ENCODE measurements at regions not wholly inside any gene's neighbourhood (a gene's known extent, or its start where the extent isn't known, plus 50 kb on each side); places are given as distances from the start of the nearest gene placed in this dataset.
A peak's percentile ranks its signal among the peaks of the same experiment; 100 is the strongest.

DNA sequence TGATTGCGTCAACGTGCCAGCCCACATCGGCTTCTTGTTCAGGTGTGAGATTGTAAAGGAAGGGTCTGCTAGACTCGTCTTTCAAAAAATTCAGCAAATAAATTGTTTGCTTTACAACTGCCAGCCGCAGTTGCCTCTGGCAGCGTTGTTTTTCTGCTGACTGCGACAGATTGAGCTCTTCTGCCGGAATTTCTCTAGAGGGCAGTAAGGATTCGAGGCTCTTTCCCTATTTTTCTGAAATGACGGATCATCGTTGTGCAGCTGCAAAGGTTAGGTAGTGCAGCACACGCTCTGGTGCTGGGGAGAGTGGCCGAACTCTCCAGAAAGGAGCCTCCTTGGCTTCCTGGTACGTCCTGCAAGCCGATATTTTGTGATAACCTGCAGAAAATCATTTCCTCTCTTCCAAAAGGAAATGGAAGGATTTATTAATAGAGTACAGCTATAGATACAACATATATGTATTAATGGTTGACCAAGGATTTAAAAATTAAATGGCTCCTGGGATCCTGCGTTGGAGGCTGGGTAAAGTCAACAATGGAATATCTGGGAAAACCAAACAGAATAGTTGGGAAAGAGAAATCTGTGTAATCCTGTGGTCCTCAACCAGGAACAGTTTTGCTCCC is 121.9 kb upstream of the ZFP64 start:
- TF ChIP-seq, protein P1, sequence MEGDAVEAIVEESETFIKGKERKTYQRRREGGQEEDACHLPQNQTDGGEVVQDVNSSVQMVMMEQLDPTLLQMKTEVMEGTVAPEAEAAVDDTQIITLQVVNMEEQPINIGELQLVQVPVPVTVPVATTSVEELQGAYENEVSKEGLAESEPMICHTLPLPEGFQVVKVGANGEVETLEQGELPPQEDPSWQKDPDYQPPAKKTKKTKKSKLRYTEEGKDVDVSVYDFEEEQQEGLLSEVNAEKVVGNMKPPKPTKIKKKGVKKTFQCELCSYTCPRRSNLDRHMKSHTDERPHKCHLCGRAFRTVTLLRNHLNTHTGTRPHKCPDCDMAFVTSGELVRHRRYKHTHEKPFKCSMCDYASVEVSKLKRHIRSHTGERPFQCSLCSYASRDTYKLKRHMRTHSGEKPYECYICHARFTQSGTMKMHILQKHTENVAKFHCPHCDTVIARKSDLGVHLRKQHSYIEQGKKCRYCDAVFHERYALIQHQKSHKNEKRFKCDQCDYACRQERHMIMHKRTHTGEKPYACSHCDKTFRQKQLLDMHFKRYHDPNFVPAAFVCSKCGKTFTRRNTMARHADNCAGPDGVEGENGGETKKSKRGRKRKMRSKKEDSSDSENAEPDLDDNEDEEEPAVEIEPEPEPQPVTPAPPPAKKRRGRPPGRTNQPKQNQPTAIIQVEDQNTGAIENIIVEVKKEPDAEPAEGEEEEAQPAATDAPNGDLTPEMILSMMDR (IDR thresholded peaks at IDR 0.05; ENCODE audit: control extremely low read depth in 1 of 3, insufficient read depth in 1 of 3, low read depth in 1 of 3, low read length in 3 of 3), result peak in 2 of 3 experiments; percentile 64 to 71; a peak in 3 of 4 replicates
- no peak for TF ChIP-seq EZH2 (IDR thresholded peaks at IDR 0.05; ENCODE audit: low read depth, low read length, severe bottlenecking)
- no peak for TF ChIP-seq CEBPB (IDR thresholded peaks at IDR 0.05; ENCODE audit: low read depth, low read length)
- TF ChIP-seq POLR2AphosphoS5 (IDR thresholded peaks at IDR 0.05; ENCODE audit: low read depth, low read length), result no peak
- peak; percentile 70 to 81 for TF ChIP-seq RAD21 (IDR thresholded peaks at IDR 0.05 in 1 of 2, conservative IDR thresholded peaks at IDR 0.05 in 1 of 2; ENCODE audit: low read depth in 2 of 2, low read length in 2 of 2)
- no peak for TF ChIP-seq TBP (IDR thresholded peaks at IDR 0.05; ENCODE audit: low read depth, low read length)
- no peak for TF ChIP-seq POLR2A (IDR thresholded peaks at IDR 0.05; ENCODE audit: control extremely low read depth in 1 of 2, low read depth in 2 of 2, low read length in 2 of 2)
- TF ChIP-seq EP300 (IDR thresholded peaks at IDR 0.05; ENCODE audit: borderline replicate concordance in 1 of 2, low read depth in 2 of 2, low read length in 2 of 2), result no peak
- no peak for TF ChIP-seq HDAC2 (IDR thresholded peaks at IDR 0.05; ENCODE audit: borderline replicate concordance in 1 of 2, low read depth in 2 of 2, low read length in 2 of 2)
- no peak for TF ChIP-seq TAF7 (optimal IDR thresholded peaks at IDR 0.05; ENCODE audit: borderline replicate concordance, low read depth, low read length)

Measured in H1 (cell line).